NCI-H1092 treated with DMSO at 0.1 percent for 48 hours (cell line): ENCODE measurements at regions not wholly inside any gene's neighbourhood (a gene's known extent, or its start where the extent isn't known, plus 50 kb on each side); places are given as distances from the start of the nearest gene placed in this dataset.

Experiments used
- DNase-seq: peaks from one replicate; lab custom pipeline; 2025; lab: John Stamatoyannopoulos, UW

- no peak for DNase-seq
Observed at GRCh38 chr5:107263387-107264018, 407.2 kb downstream of the EFNA5 start.

GRCh38 chr5:107257885-107258520, 412.7 kb downstream of the EFNA5 start:
- no peak for DNase-seq

GRCh38 chr5:107254902-107255234, 415.9 kb downstream of the EFNA5 start:
- peak; percentile 34 for DNase-seq

DNA sequence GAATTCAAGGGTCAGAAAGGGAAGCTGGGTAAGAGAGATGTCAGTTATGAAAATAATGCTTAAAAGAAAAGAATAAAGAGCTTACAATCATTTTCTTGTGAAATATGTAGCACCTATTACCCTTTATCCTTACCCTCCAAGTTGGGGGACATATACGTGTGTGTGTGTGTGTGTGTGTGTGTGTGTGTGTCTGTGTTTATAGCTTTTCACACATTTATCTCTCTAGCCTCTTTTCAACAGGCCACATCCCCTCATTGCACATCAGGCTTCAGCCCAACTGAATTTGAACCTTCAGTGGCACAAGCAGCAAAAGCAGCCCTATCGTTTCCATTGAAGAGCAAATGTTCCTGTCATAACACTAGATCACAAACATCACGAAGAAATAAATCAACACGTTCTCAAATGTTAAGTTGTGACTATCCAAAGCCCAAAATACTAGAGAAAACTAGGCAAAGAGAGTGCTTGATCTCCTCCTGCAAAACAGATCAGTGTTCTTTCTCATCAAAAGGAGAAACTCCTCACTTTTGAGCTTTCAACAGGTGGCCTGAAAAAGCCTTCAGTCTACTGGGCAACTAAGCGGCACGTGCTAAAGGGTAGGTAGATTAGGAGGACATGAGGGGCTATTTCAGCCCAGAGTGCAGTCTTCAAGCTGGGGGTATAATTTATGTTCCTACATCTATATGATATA, 416.4 kb downstream of the EFNA5 start:
- DNase-seq = peak; percentile 68

DNA sequence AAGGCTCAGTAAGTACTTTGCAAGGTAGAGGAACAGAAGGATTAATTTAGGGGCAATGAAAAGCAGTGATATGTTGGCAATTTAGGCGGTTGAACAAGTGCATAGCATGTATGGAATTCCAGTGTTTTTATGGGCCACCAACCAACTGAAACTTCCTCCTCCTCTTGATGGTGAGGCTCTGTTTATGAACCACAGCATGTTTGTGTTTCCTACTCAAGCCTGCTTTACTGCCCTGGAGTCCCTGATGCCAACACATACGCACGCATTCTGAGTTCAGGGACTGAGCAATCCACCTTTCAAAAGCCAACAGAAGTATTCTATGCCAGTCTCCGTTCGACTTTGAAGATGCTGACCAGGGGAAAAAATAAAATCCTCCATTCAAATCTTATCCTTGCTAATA, 417.5 kb downstream of the EFNA5 start:
- no peak for DNase-seq

GRCh38 chr5:107251151-107251550, 419.6 kb downstream of the EFNA5 start:
- DNase-seq = no peak

DNA sequence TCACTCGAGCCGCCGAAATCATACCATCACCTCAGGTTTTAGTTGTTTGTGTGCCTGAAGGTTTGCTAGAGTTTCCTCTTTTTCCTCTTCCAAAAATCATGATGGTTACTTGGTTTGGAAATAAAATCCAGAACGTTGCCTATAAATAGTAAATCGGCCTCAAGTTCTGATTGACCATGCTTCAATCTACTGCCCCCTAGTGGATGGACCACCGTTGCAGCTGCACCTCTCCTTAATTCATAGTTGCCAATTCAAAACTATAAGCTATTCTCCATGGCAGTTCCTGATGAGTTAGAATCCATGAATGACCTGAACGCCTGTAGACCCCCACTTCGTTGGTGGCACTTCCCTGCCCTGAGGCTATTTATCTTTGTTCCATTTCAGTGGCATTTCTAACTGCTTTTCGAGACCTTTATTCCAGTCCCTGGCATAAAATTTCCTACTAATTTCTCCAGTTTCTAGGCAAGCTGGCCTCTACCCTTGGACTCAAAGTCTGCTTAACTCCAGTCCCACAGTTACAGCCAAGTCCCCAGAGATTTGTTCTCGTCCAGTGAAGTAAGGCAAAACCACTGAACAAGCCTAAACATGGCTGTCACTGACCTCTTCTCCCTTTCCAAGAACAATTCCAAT, 422.6 kb downstream of the EFNA5 start:
- DNase-seq = peak; percentile 6

DNA sequence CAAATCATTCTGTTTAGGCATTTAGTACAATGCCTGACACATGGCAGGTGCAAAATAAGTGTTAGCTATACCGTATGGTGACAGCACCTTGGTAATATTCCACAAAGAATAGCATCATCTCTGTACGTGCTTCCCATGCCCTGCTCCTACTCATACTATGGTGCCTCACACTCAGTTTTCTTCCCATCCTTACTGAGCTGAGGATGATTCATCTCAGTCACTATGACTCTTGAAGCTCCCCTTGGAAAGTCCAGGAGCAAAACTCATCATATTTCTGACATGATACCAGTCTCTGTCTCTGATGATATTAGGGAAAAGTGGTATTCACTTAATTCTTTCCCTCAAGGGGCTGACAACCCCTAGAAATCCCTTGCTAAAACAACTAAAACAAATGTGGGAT, 423.3 kb downstream of the EFNA5 start:
- DNase-seq = no peak

DNA sequence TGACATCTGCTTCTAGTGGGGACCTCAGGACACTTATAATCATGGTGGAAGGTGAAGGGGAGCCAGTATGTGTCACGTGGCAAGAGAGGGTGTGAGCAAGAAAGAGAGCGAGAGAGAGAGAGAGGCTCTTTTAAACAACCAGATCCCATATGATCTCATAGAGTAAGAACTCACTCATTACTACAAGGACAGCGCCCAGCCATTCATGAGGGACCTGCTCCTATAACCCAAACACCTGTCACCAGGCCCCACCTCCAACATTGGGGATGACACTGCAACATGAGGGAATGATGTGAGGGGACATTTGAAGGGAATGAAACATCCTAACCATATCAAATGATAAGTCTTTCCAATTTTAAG, 427.5 kb downstream of the EFNA5 start:
- no peak for DNase-seq

DNA sequence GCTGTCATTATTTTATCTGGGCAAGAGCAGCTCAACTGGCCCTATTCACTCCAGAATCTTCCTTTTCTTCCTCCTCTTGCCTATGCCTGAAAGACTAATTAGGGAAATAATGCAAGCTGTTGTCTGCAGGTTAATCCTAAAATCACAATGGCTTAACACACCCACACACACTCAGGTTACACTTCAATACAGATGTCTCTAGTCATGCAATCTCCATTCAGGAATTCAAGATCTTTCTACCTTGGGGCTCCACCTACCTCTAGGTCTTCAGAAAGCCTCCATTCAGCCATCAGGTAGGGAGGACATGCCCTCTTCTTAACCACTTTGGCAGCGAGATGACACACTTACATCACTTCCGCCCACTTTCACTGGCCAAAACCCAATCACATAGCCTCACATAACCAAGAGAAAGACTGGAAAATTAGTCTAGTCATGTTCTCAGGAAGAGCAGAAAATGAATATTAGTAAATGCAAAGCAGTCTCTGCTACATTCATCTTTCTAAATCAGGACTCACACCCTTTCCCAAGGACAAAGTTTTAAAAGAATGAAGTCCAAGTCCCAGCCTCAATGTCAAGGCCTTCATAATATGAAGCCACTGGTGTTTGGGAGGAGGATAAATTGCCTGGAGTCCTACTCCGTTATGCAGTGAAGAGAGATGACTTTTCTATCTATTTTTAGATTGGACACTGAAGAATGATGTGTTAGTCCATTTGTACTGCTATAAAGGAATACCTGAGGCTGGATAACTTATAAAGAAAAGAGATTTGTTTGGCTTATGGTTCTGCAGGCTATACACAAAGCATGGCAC, 428.1 kb downstream of the EFNA5 start:
- no peak for DNase-seq

- DNase-seq = no peak
Observed at GRCh38 chr5:107241841-107242240, 428.9 kb downstream of the EFNA5 start.

DNA sequence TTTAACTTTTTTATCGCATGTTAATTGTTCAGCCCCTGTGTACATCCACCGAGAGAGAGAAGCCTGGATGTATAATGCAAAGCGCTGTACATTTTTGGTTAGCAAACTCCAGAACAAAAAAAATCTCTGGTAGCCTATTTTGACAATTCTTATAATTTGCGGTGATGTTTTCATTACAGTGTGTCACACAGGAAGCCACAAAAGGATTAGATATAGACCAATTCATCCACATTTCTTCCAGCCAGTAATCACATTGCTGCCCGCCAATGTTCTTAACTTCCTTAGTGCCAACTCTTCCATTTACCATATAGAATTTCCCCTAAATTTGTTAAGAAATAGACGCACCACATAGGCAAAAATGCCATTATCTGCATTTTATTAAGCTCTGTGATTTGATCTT, 435.6 kb downstream of the EFNA5 start:
- DNase-seq = no peak

DNA sequence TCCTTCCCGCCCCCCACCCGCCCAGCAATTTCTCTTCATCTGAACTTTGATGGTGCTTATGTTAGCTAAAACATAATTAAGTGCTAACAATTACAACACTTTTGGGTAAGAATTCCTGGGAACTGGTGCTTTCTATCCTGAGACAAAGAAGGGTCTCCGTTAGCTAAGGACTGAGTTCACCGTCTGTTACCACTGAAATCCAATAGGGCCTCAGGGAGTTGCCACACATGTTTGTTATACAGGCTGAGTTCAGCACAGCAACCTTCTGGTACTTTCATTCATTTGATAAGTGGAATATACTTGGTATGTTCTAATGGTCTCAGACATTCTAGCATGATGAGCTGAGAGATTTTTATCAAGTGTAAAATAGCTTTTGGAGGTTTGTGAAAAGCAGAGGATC, 437.9 kb downstream of the EFNA5 start:
- no peak for DNase-seq

GRCh38 chr5:107232293-107232692, 438.4 kb downstream of the EFNA5 start:
- DNase-seq = no peak

DNA sequence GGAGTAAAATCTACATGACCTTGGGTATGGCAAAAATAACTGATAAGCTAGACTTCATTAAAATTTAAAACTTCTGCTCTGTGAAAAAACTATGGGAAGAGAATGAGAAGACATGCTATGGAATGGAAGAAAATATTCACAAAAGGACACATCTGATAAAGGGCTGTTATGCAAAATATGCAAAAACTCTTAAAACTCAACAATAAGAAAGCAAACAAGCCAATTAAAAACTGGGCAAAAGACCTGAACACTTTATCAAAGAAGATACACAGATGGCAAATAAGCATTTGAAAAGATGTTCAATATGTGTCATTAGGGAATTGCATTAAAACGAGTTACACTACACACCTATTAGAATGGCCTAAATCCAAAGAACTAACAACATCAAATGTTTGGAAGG, 439.5 kb downstream of the EFNA5 start:
- no peak for DNase-seq

DNA sequence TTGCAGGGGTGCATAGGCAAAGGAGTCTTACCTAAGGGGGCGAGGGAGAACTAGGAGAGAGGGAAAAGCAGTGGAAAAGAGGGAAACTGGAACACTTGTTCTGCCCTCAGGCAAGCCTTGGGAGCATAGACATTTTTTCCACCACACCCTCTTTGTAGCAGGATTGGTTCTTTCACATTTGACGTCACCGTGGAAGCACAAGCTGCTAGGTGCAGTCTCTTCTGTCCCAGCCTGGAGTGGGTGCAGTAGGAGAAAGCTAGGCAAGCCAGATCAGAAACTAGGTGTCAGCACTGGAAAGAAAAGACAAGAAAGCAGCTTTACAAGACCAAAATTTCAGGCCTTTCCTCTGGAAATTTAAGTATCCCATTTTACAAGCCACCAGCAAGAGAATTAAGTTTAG, 440.4 kb downstream of the EFNA5 start:
- DNase-seq = no peak

DNA sequence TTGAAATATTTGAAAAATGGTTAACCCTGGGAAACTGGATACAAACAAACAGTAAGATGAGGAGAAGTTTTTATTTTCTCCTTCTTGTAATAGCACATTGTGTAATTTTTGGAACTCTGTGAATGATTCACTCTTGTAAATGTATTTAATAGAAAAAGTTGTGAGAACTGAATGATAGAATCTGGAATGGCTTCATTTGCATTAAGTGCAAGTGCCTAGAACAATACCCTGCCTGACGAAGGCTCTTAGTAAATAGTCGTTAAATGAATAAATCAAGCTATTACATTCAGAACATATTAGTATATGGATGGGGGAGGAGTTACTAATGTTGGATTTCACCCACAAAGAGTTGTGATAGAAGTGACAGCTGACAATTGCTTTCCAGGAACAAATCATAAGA, 442.5 kb downstream of the EFNA5 start:
- DNase-seq = no peak

- DNase-seq = no peak
Observed at GRCh38 chr5:107224272-107224671, 446.5 kb downstream of the EFNA5 start.

DNA sequence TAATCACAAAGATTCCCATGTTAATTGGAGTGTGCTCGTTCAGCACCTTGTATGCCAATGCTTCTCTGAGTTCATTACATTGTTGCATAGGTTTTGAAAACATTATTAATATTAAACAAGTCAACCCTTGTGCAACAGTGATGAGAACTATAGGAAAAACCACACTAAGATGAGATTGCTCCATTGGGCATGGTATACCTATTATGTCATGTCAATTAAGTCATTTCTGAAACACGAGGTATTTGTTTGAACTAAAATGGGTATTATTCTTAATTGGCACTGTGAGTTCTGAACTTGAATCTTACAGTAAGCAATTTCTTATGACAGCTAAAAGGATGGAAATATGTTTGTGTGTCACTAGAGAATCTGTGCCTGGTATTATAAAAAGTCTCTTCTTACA, 447.7 kb downstream of the EFNA5 start:
- no peak for DNase-seq

GRCh38 chr5:107219993-107220392, 450.7 kb downstream of the EFNA5 start:
- DNase-seq = no peak

GRCh38 chr5:107218457-107219193, 452.1 kb downstream of the EFNA5 start:
- no peak for DNase-seq

DNA sequence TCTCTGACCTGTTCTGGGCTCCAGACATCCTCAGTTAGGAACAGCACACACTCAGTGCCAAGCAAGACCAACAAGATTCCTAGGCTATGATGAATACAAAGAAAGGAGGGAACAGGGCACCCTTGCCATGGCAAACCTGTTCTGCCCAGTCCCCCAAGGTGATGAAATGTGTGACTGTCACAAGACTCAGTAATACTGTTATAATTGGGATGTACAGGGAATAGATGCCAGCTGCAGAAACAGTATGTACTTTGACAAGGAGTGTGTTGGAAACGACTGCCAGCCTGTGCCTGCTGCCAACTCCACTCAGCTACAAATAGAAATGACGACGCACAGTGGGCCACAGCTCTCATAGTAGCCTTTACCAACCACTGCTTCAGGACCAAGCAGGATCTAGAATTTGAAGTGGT, 453.0 kb downstream of the EFNA5 start:
- DNase-seq = peak; percentile 53
